PFSK-1 (cell line): ENCODE measurements at regions not wholly inside any gene's neighbourhood (a gene's known extent, or its start where the extent isn't known, plus 50 kb on each side); places are given as distances from the start of the nearest gene placed in this dataset.

ENCODE experiments used
- FOXP2 ChIP-seq: optimal IDR thresholded peaks from 2 replicates; pipeline ENCODE3; 2011; ENCODE audit warnings: borderline replicate concordance, control low read depth, inconsistent platforms; ENCODE audit not compliant: insufficient read depth; ENCODE audit errors: extremely low read length, extremely low read depth
- POLR2AphosphoS5 ChIP-seq: IDR thresholded peaks from 2 replicates; pipeline ENCODE4 v1.6.1; 2012; ENCODE audit warnings: low read depth, mild to moderate bottlenecking, control low read depth, low read length, moderate library complexity
- REST ChIP-seq, 2 experiments: IDR thresholded peaks; 2 replicates each; pipeline versions ENCODE4 v1.6.1 to v1.8.0; 2011 to 2012; ENCODE audit warnings: low read depth in 2 of 2, low read length in 2 of 2, control low read depth in 1 of 2, inconsistent platforms in 1 of 2, mild to moderate bottlenecking in 1 of 2, moderate library complexity in 1 of 2; ENCODE audit not compliant: insufficient read depth in 1 of 2
- SIN3A ChIP-seq: IDR thresholded peaks from 2 replicates; pipeline ENCODE4 v1.6.1; 2012; ENCODE audit warnings: mild to moderate bottlenecking, low read length, moderate library complexity, borderline replicate concordance; ENCODE audit not compliant: insufficient read depth
- TAF1 ChIP-seq: IDR thresholded peaks from 2 replicates; pipeline ENCODE4 v1.6.1; 2012; ENCODE audit warnings: low read length, control low read depth, borderline replicate concordance; ENCODE audit not compliant: insufficient read depth

DNA sequence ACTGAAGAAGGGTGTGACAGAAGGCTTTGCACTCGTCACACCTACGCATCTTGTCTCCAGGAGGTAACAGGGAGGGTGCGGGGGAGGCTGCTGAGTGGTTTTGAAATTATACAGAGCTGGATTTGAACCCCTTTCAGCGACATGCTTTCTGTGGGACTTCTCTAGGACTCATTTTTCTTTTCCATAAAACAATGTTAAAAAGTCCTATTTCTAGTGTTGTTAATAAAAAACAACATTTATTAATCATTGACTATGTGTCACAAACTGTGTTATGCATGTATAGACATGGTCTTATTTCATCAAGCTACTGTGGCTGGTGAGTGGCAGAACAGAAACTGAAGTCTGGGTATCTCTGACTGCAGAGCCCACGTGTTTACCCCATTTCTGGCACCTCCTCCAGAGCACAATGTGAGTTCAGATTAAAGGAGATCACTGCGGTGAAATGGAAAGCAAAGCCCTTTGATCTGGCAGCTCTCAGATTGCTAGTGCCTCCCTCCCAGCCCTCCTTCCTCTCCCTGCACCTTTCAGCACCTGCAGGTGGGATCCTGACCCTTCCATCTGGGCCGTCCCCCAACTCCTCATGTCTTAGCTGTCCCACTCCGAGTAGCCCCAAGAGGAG, 315.5 kb upstream of the MYT1L start:
- TF ChIP-seq FOXP2, result no peak
- no peak for TF ChIP-seq SIN3A
- TF ChIP-seq POLR2AphosphoS5, result no peak
- no peak for TF ChIP-seq REST (IDR thresholded peaks at IDR 0.05; ENCODE audit: insufficient read depth in 1 of 2, low read depth in 2 of 2, low read length in 2 of 2)
- TF ChIP-seq TAF1, result no peak

GRCh38 chr2:2645162-2645855, 314.2 kb upstream of the MYT1L start:
- no peak for TF ChIP-seq POLR2AphosphoS5
- TF ChIP-seq SIN3A, result no peak
- TF ChIP-seq REST (IDR thresholded peaks at IDR 0.05; ENCODE audit: insufficient read depth in 1 of 2, low read depth in 2 of 2, low read length in 2 of 2), result no peak
- TF ChIP-seq TAF1, result no peak
- TF ChIP-seq FOXP2, result no peak

DNA sequence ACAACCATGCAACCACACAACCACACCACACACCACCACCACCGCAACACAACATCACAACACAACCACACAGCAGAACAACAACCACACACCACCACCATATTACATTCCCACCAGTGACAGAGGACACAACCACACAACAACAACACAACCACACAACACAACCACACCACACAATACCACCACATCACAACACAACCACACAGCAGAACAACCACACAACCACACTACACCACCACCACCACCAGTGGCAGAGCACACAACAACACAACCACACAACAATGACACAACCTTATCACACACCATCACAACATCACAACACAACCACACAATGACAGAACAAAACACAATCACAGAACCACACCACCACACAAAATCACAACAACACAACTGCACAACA, 313.0 kb upstream of the MYT1L start:
- TF ChIP-seq POLR2AphosphoS5 (no peak), REST (IDR thresholded peaks at IDR 0.05; ENCODE audit: insufficient read depth in 1 of 2, low read depth in 2 of 2, low read length in 2 of 2) (no peak), SIN3A (no peak), TAF1 (no peak), FOXP2 (no peak)

DNA sequence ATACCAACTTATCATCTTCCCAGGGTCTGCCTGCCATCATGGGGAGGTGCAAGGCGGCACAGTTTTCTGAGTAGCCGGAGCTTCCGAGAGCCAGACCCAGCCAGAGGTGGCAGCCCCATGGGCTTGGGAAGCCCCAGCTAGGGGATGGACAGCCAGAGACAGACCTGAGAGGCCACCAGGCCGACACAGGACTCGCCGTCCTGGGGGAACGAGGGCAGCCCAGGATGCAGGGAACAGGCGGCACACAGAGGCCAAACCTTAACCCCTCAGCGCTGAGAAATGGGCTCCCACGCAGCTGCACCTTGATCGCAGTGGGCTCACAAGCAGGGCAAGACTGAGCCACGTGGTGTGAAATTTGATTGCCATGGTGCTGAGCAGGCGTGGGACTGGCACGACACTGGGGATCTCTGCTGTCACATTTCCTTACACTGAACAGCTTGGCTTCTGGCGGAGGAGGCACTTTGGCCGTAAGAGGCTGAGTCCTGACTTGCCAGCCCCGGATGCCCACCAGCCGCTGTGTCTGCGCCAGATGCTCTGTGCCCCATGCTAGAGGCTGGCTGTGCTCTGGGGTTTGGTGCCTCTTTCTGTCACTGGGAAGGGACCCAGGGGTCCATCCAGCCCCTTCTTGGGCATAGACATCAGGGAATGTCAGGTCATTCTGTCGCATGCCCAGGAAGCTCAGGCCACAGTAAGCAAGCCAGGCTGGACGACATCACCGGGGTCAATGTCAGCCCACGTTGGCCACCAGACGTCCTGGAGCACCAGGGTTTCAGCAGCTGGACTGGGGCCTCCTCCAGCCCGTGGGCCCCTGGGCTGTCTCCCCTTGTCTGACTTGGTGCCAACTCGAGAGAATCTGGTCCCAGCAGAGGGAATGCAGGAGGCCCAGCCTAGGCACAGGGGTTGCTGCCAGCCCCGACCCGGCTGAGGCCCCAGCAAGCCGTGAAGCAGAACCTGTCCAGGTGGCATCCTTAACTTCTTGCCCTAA, 312.1 kb upstream of the MYT1L start:
- TF ChIP-seq POLR2AphosphoS5, result no peak
- TF ChIP-seq TAF1, result no peak
- TF ChIP-seq SIN3A, result no peak
